Right atrium auricular region (tissue), 2 donors: ENCODE measurements at regions not wholly inside any gene's neighbourhood (a gene's known extent, or its start where the extent isn't known, plus 50 kb on each side); places are given as distances from the start of the nearest gene placed in this dataset.

Experiments used
- DNase-seq: peaks from one replicate; pipeline ENCODE4 v3.0.0-alpha.2; 2019; ENCODE audit warnings: low spot score
- H3K27ac ChIP-seq, 2 donors: fragments of 200-600 bp; sonication (generic); 1 replicate in 1 of 2; 2 replicates in 1 of 2; pipeline ENCODE4 v1.5.1; 2016 to 2019
- H3K27me3 ChIP-seq, 2 donors: fragments of 200-600 bp; sonication (generic); one replicate each; pipeline versions ENCODE4 v1.5.1 to v1.6.0; 2017 to 2019
- H3K36me3 ChIP-seq: fragments of 200-600 bp; sonication (generic); one replicate; pipeline ENCODE4 v1.5.1; 2016
- H3K4me1 ChIP-seq, 2 donors: fragments of 200-600 bp; sonication (generic); one replicate each; pipeline versions ENCODE4 v1.5.1 to v1.6.0; 2017 to 2019
- H3K4me3 ChIP-seq, 2 donors: fragments of 200-600 bp; sonication (generic); 1 replicate in 1 of 2; 2 replicates in 1 of 2; pipeline ENCODE4 v1.5.1; 2017 to 2019; ENCODE audit warnings: mild to moderate bottlenecking in 1 of 2, moderate library complexity in 1 of 2
- H3K9me3 ChIP-seq, 2 donors: fragments of 200-600 bp; sonication (generic); one replicate each; pipeline ENCODE4 v1.5.1; 2019
- CTCF ChIP-seq, 2 donors: fragments of 200-600 bp; sonication (generic); IDR thresholded peaks; one replicate each; pipeline ENCODE4 v1.5.1; 2019; ENCODE audit warnings: antibody characterized with exemption in 2 of 2

- Histone ChIP-seq H3K9me3 (no peaks in the 10 kb centered on the region), H3K36me3 (no peaks in the 10 kb centered on the region), H3K4me1 (no peaks in the 10 kb centered on the region), H3K27me3 (no peaks in the 10 kb centered on the region), H3K27ac (no peak overlapping the region), H3K4me3 (no peak overlapping the region)
- peak in 1 of 2 donors; percentile 69 for TF ChIP-seq CTCF (IDR thresholded peaks at IDR 0.05)
- DNase-seq = no peak
Measured at GRCh38 chrX:3962511-3963311, 249.3 kb upstream of the PRKX start.

- DNase-seq = no peak
- Histone ChIP-seq H3K27ac (no peak overlapping the region), H3K36me3 (no peaks in the 10 kb centered on the region), H3K9me3 (no peaks in the 10 kb centered on the region), H3K4me1 (no peaks in the 10 kb centered on the region), H3K4me3 (no peak overlapping the region), H3K27me3 (no peaks in the 10 kb centered on the region)
- TF ChIP-seq CTCF (IDR thresholded peaks at IDR 0.05) = no peak
Measured at GRCh38 chrX:3960952-3961351, 247.5 kb upstream of the PRKX start.

- Histone ChIP-seq H3K27me3 (peaks cover 0 to 3% of the 10 kb centered on the region in 2 donors), H3K36me3 (no peaks in the 10 kb centered on the region), H3K27ac (no peak overlapping the region), H3K4me3 (no peak overlapping the region), H3K4me1 (no peaks in the 10 kb centered on the region), H3K9me3 (peaks cover 0 to 15% of the 10 kb centered on the region in 2 donors)
- no peak for DNase-seq
- TF ChIP-seq CTCF (IDR thresholded peaks at IDR 0.05) = no peak
Measured at GRCh38 chrX:3951859-3952258, 238.4 kb upstream of the PRKX start.

GRCh38 chrX:3950373-3950772 is 236.9 kb upstream of the PRKX start:
- Histone ChIP-seq H3K4me3 (no peak overlapping the region), H3K36me3 (no peaks in the 10 kb centered on the region), H3K27me3 (no peaks in the 10 kb centered on the region), H3K27ac (no peak overlapping the region), H3K9me3 (peaks cover 0 to 15% of the 10 kb centered on the region in 2 donors), H3K4me1 (no peaks in the 10 kb centered on the region)
- no peak for TF ChIP-seq CTCF (IDR thresholded peaks at IDR 0.05)
- DNase-seq = no peak

GRCh38 chrX:3943965-3944364 is 230.5 kb upstream of the PRKX start:
- H3K27ac ChIP-seq = no peak overlapping the region
- no peak overlapping the region for H3K4me3 ChIP-seq
- no peak for DNase-seq
- peaks cover 0 to 10% of the 10 kb centered on the region in 2 donors for H3K9me3 ChIP-seq
- H3K4me1 ChIP-seq = no peaks in the 10 kb centered on the region
- no peaks in the 10 kb centered on the region for H3K36me3 ChIP-seq
- H3K27me3 ChIP-seq = no peaks in the 10 kb centered on the region
- no peak for TF ChIP-seq CTCF (IDR thresholded peaks at IDR 0.05)
